Calu3 (cell line): ENCODE measurements at regions not wholly inside any gene's neighbourhood (a gene's known extent, or its start where the extent isn't known, plus 50 kb on each side); places are given as distances from the start of the nearest gene placed in this dataset.

Experiments
- BruUV-seq: library from RNA; stranded (reverse); fragments of 400-500 nt; replicated peaks from 2 replicates; lab custom pipeline; 2021; lab: Mats Ljungman, UMichigan
- CTCF ChIA-PET: fragments of 300-600 bp; sonication (Branson Sonifier 250); formaldehyde crosslinking; loops from one replicate; lab custom pipeline; 2022; ENCODE audit warnings: antibody characterized with exemption; lab: Charles Lee
- DNase-seq: peaks from one replicate; pipeline ENCODE4 v3.0.0; 2022
- H3K27ac Mint-ChIP-seq: one replicate; pipeline ENCODE4 v1.8.0; 2022; ENCODE audit warnings: mixed read lengths; ENCODE audit not compliant: unreplicated experiment
- H3K27me3 Mint-ChIP-seq: one replicate; pipeline ENCODE4 v1.8.0; 2022; ENCODE audit warnings: mixed read lengths; ENCODE audit not compliant: unreplicated experiment
- H3K36me3 Mint-ChIP-seq: one replicate; pipeline ENCODE4 v1.8.0; 2022; ENCODE audit warnings: mild to moderate bottlenecking, moderate library complexity, mixed read lengths; ENCODE audit not compliant: insufficient read depth, unreplicated experiment
- H3K4me1 Mint-ChIP-seq: one replicate; pipeline ENCODE4 v1.8.0; 2022; ENCODE audit warnings: mild to moderate bottlenecking, low read depth, mixed read lengths; ENCODE audit not compliant: unreplicated experiment
- H3K4me3 Mint-ChIP-seq: one replicate; pipeline ENCODE4 v1.8.0; 2022; ENCODE audit warnings: mild to moderate bottlenecking, low read depth, moderate library complexity, mixed read lengths; ENCODE audit not compliant: unreplicated experiment
- H3K9me3 Mint-ChIP-seq: one replicate; pipeline ENCODE4 v1.8.0; 2022; ENCODE audit warnings: low read depth, mixed read lengths; ENCODE audit not compliant: unreplicated experiment
- intact Hi-C: fragments of 100-400 bp; cut with micrococcal nuclease; formaldehyde crosslinking; loops from one replicate; pipeline ENCODE4 v1.10.0; 2022; ENCODE audit not compliant: unreplicated experiment
- TF ChIP-seq, protein P1 (sequence below): fragments of 200-600 bp; IDR thresholded peaks from one replicate; pipeline ENCODE4 v1.8.0; 2022; ENCODE audit warnings: antibody characterized with exemption; ENCODE audit not compliant: unreplicated experiment

DNA sequence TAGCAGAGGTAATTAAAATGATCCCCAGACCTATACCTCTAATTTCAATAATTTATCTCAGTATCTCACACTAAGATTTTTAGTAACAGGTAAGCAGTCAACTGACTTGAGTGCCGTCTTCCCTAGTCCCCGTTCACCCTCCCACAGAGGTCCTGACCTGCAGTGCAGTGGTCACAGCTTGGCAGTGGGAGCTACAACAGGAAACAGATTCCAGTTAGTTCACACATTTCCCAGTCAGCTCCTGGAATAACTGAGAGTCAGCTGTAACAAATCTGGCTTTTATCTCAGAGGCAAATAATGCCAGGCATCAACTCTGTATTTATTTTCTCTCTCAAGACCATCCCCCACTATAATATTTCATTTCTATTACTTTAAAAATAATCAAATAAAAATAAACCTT lies 308.2 kb downstream of the ATP23 start:
- Mint-ChIP-seq H3K27ac (no peak overlapping the region), H3K4me1 (no peaks in the 10 kb centered on the region), H3K9me3 (peaks cover 2% of the 10 kb centered on the region), H3K4me3 (no peak overlapping the region), H3K27me3 (no peaks in the 10 kb centered on the region), H3K36me3 (no peaks in the 10 kb centered on the region)
- intact Hi-C loops: no loop called here
- TF ChIP-seq, protein P1, sequence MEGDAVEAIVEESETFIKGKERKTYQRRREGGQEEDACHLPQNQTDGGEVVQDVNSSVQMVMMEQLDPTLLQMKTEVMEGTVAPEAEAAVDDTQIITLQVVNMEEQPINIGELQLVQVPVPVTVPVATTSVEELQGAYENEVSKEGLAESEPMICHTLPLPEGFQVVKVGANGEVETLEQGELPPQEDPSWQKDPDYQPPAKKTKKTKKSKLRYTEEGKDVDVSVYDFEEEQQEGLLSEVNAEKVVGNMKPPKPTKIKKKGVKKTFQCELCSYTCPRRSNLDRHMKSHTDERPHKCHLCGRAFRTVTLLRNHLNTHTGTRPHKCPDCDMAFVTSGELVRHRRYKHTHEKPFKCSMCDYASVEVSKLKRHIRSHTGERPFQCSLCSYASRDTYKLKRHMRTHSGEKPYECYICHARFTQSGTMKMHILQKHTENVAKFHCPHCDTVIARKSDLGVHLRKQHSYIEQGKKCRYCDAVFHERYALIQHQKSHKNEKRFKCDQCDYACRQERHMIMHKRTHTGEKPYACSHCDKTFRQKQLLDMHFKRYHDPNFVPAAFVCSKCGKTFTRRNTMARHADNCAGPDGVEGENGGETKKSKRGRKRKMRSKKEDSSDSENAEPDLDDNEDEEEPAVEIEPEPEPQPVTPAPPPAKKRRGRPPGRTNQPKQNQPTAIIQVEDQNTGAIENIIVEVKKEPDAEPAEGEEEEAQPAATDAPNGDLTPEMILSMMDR: no peak
- no TSS peak for BruUV-seq
- DNase-seq: no peak
- CTCF ChIA-PET: no interaction called here

DNA sequence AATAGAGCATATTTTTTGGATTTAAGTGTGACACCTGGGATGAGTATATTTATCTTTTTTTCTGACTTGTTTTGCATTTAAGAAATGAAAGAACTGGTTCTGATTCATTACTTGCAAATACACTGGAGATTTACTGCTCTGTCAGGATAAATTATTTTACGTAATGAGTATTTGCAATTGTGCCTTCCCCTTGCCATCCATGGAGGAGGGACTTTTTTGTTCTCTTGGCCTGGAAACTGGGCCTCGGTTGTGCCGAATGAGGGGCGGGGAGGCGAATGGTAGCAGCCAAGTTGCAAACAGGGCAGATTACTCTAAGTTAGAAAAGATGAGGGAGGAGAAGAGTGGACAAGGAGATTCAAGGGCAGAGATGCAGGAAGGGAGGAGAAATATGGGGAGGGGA lies 308.7 kb downstream of the ATP23 start:
- Mint-ChIP-seq H3K27me3 (no peaks in the 10 kb centered on the region), H3K27ac (no peak overlapping the region), H3K9me3 (peaks cover 2% of the 10 kb centered on the region), H3K4me1 (no peaks in the 10 kb centered on the region), H3K4me3 (no peak overlapping the region), H3K36me3 (no peaks in the 10 kb centered on the region)
- no TSS peak for BruUV-seq
- TF ChIP-seq, protein P1: no peak
- no peak for DNase-seq
- CTCF ChIA-PET: no interaction called here
- intact Hi-C loops: no loop called here

- BruUV-seq: no TSS peak
- Mint-ChIP-seq H3K36me3 (no peaks in the 10 kb centered on the region), H3K4me1 (no peaks in the 10 kb centered on the region), H3K9me3 (peaks cover 2% of the 10 kb centered on the region), H3K4me3 (no peak overlapping the region), H3K27ac (no peak overlapping the region), H3K27me3 (no peaks in the 10 kb centered on the region)
- intact Hi-C loops: no loop called here
- TF ChIP-seq, protein P1: no peak
- no peak for DNase-seq
- CTCF ChIA-PET: interaction anchor here (1.4 kb wide), 1 partner anchor 16 kb away, joined by 4 read pairs; no protein-coding TSS in a partner anchor
These were observed 311.5 kb downstream of the ATP23 start for GRCh38 chr12:58252914-58253313.

GRCh38 chr12:58253663-58254062 lies 312.3 kb downstream of the ATP23 start:
- CTCF ChIA-PET: no interaction called here
- H3K4me3 Mint-ChIP-seq: no peak overlapping the region
- no peaks in the 10 kb centered on the region for H3K4me1 Mint-ChIP-seq
- TF ChIP-seq, protein P1: no peak
- H3K27ac Mint-ChIP-seq: no peak overlapping the region
- H3K27me3 Mint-ChIP-seq: no peaks in the 10 kb centered on the region
- DNase-seq: no peak
- intact Hi-C loops: no loop called here
- H3K36me3 Mint-ChIP-seq: no peaks in the 10 kb centered on the region
- BruUV-seq: no TSS peak
- H3K9me3 Mint-ChIP-seq: peaks cover 2% of the 10 kb centered on the region
